Natural killer cell (primary cell): ENCODE measurements at regions not wholly inside any gene's neighbourhood (a gene's known extent, or its start where the extent isn't known, plus 50 kb on each side); places are given as distances from the start of the nearest gene placed in this dataset.
"Not testable (repeated sequence)": the region's sequence is repeated elsewhere in the genome, so short reads cannot be mapped to it uniquely, and the experiment has no call there.

Source experiments
- ATAC-seq, 3 donors: fragments of 150-1000 bp in 2 of 3; fragments of 200-7000 bp in 1 of 3; cut with Tn5 transposase; 1 replicate in 1 of 3; 2 replicates in 2 of 3; pipeline ENCODE4 v1.10.0; 2021; ENCODE audit warnings: mild to moderate bottlenecking in 2 of 3, moderate library complexity in 2 of 3
- DNase-seq, 2 donors: peaks; one replicate each; pipeline versions ENCODE4 v3.0.0 to v3.0.0-alpha.2; 2013 to 2021; ENCODE audit warnings: mixed read lengths in 1 of 2
- H3K27ac ChIP-seq: one replicate; pipeline ENCODE4 v1.5.1; 2013; ENCODE audit warnings: mild to moderate bottlenecking, low read length
- H3K27me3 ChIP-seq: one replicate; pipeline ENCODE4 v1.6.1; 2013; ENCODE audit warnings: low read length; ENCODE audit not compliant: control insufficient read depth, insufficient read depth
- H3K36me3 ChIP-seq: one replicate; pipeline ENCODE4 v1.6.1; 2013; ENCODE audit warnings: low read length; ENCODE audit not compliant: control insufficient read depth, insufficient read depth
- H3K4me1 ChIP-seq: one replicate; pipeline ENCODE4 v1.6.1; 2013; ENCODE audit warnings: low read length; ENCODE audit not compliant: control insufficient read depth, insufficient read depth
- H3K4me3 ChIP-seq: one replicate; pipeline ENCODE4 v1.5.1; 2013; ENCODE audit warnings: low read length
- H3K9me3 ChIP-seq: one replicate; pipeline ENCODE4 v1.6.1; 2013; ENCODE audit warnings: low read length; ENCODE audit not compliant: control insufficient read depth, insufficient read depth
- H3K27ac Mint-ChIP-seq, 2 donors: one replicate each; pipeline ENCODE4 v1.8.0; 2022; ENCODE audit warnings: mild to moderate bottlenecking in 2 of 2, mixed read lengths in 2 of 2, moderate library complexity in 1 of 2
- H3K27me3 Mint-ChIP-seq, 2 donors: one replicate each; pipeline ENCODE4 v1.8.0; 2022; ENCODE audit warnings: low read depth in 2 of 2, mixed read lengths in 2 of 2
- H3K36me3 Mint-ChIP-seq: one replicate; pipeline ENCODE4 v1.8.0; 2022; ENCODE audit warnings: mixed read lengths
- H3K4me1 Mint-ChIP-seq, 2 donors: one replicate each; pipeline ENCODE4 v1.8.0; 2022; ENCODE audit warnings: mixed read lengths in 2 of 2
- H3K4me3 Mint-ChIP-seq: one replicate; pipeline ENCODE4 v1.8.0; 2022; ENCODE audit warnings: mild to moderate bottlenecking, moderate library complexity, mixed read lengths
- H3K9me3 Mint-ChIP-seq, 2 donors: one replicate each; pipeline ENCODE4 v1.8.0; 2022; ENCODE audit warnings: mixed read lengths in 2 of 2
- CTCF ChIP-seq: fragments of 200-600 bp; IDR thresholded peaks from one replicate; pipeline ENCODE4 v1.8.0; 2022; ENCODE audit warnings: antibody characterized with exemption
- WGBS: methylation state at CpG from one replicate; pipeline ENCODE4 v1.1.7; 2013; ENCODE audit warnings: missing lambda C conversion rate; ENCODE audit not compliant: insufficient coverage; 5-methylcytosine and 5-hydroxymethylcytosine counted together
- intact Hi-C: fragments of 100-400 bp; cut with micrococcal nuclease; formaldehyde crosslinking; loops from one replicate; pipeline ENCODE4 v1.14.2; 2022

- Histone ChIP-seq H3K4me3 (no peak overlapping the region), H3K4me1 (no peaks in the 10 kb centered on the region), H3K36me3 (no peaks in the 10 kb centered on the region), H3K9me3 (no peaks in the 10 kb centered on the region), H3K27me3 (no peaks in the 10 kb centered on the region), H3K27ac (no peak overlapping the region)
- intact Hi-C loops, result no loop called here
- Mint-ChIP-seq H3K27me3 (no peaks in the 10 kb centered on the region), H3K36me3 (no peaks in the 10 kb centered on the region), H3K4me1 (no peaks in the 10 kb centered on the region), H3K9me3 (peaks cover 13 to 19% of the 10 kb centered on the region in 2 donors), H3K27ac (no peak overlapping the region), H3K4me3 (no peak overlapping the region)
- no peak for TF ChIP-seq CTCF
- WGBS, result 86% methylated on average over 1 of the region's 1 CpG
- DNase-seq, result no peak
- no peak for ATAC-seq
Measured at GRCh38 chr2:192940767-192941166, 746.0 kb upstream of the TMEFF2 start.

GRCh38 chr2:192932376-192932775 lies 737.6 kb upstream of the TMEFF2 start:
- TF ChIP-seq CTCF, result no peak
- intact Hi-C loops, result no loop called here
- DNase-seq, result no peak

GRCh38 chr2:192921631-192922030 lies 726.9 kb upstream of the TMEFF2 start:
- H3K27me3 ChIP-seq, H3K36me3 Mint-ChIP-seq, H3K36me3 ChIP-seq, ATAC-seq, intact Hi-C loops, H3K4me1 ChIP-seq, H3K4me3 ChIP-seq, H3K27ac ChIP-seq, H3K4me3 Mint-ChIP-seq, H3K4me1 Mint-ChIP-seq, H3K27me3 Mint-ChIP-seq, DNase-seq, H3K27ac Mint-ChIP-seq, H3K9me3 ChIP-seq: not testable (repeated sequence)
- WGBS, result 95% methylated on average over 4 of the region's 4 CpGs
- H3K9me3 Mint-ChIP-seq, result peaks cover 10 to 19% of the 10 kb centered on the region in 2 donors

More at GRCh38 chr2:192932376-192932775, 737.6 kb upstream of the TMEFF2 start:
- Mint-ChIP-seq H3K4me1 (no peaks in the 10 kb centered on the region), H3K9me3 (peaks cover 13 to 25% of the 10 kb centered on the region in 2 donors), H3K27ac (no peak overlapping the region), H3K4me3 (no peak overlapping the region), H3K27me3 (no peaks in the 10 kb centered on the region), H3K36me3 (no peaks in the 10 kb centered on the region)
- ATAC-seq, result no peak
- WGBS, result no CpG with 5 or more reads among the region's 1 CpG
- Histone ChIP-seq H3K4me3 (no peak overlapping the region), H3K9me3 (no peaks in the 10 kb centered on the region), H3K4me1 (no peaks in the 10 kb centered on the region), H3K27me3 (no peaks in the 10 kb centered on the region), H3K27ac (no peak overlapping the region), H3K36me3 (no peaks in the 10 kb centered on the region)

GRCh38 chr2:192901446-192901845 lies 706.7 kb upstream of the TMEFF2 start:
- DNase-seq, result no peak
- Mint-ChIP-seq H3K36me3 (no peaks in the 10 kb centered on the region), H3K27ac (no peak overlapping the region), H3K9me3 (peaks cover 7 to 11% of the 10 kb centered on the region in 2 donors), H3K4me3 (no peak overlapping the region), H3K4me1 (no peaks in the 10 kb centered on the region), H3K27me3 (no peaks in the 10 kb centered on the region)
- Histone ChIP-seq H3K4me1 (no peaks in the 10 kb centered on the region), H3K27me3 (no peaks in the 10 kb centered on the region), H3K4me3 (no peak overlapping the region), H3K9me3 (no peaks in the 10 kb centered on the region), H3K27ac (no peak overlapping the region), H3K36me3 (no peaks in the 10 kb centered on the region)
- intact Hi-C loops, result no loop called here
- ATAC-seq, result no peak
- TF ChIP-seq CTCF, result no peak
